GM20431 (cell line): ENCODE measurements at regions not wholly inside any gene's neighbourhood (a gene's known extent, or its start where the extent isn't known, plus 50 kb on each side); places are given as distances from the start of the nearest gene placed in this dataset.
"Not testable (repeated sequence)": the region's sequence is repeated elsewhere in the genome, so short reads cannot be mapped to it uniquely, and the experiment has no call there.

Experiments used
- in situ Hi-C: fragments of 300-500 bp; cut with MseI, MboI; formaldehyde crosslinking; loops from one replicate; pipeline ENCODE4 v1.15.0; 2020; ENCODE audit warnings: low sequenced_read_pairs; ENCODE audit not compliant: unreplicated experiment

GRCh38 chr5:158064334-158065123, 205.6 kb upstream of the CLINT1 start:
- in situ Hi-C loops, result no loop called here

- in situ Hi-C loops, result no loop called here
These were observed 204.1 kb upstream of the CLINT1 start for GRCh38 chr5:158063052-158063451.

- in situ Hi-C loops, result no loop called here
These were observed 202.5 kb upstream of the CLINT1 start for GRCh38 chr5:158061451-158061850.

GRCh38 chr5:158060212-158060611, 201.3 kb upstream of the CLINT1 start:
- in situ Hi-C loops, result no loop called here

- in situ Hi-C loops, result no loop called here
These were observed 199.5 kb upstream of the CLINT1 start for GRCh38 chr5:158058208-158059120.

GRCh38 chr5:158056130-158056825, 197.3 kb upstream of the CLINT1 start:
- in situ Hi-C loops, result no loop called here

- in situ Hi-C loops, result no loop called here
These were observed 196.2 kb upstream of the CLINT1 start for GRCh38 chr5:158055111-158055501.

- in situ Hi-C loops, result no loop called here
These were observed 195.5 kb upstream of the CLINT1 start for GRCh38 chr5:158054223-158055110.

- in situ Hi-C loops, result no loop called here
These were observed 192.1 kb upstream of the CLINT1 start for GRCh38 chr5:158051036-158051435.

GRCh38 chr5:158050421-158050820, 191.5 kb upstream of the CLINT1 start:
- in situ Hi-C loops, result no loop called here

- in situ Hi-C loops, result no loop called here
These were observed 190.5 kb upstream of the CLINT1 start for GRCh38 chr5:158049459-158049858.

- in situ Hi-C loops, result no loop called here
These were observed 186.8 kb upstream of the CLINT1 start for GRCh38 chr5:158045696-158046095.

- in situ Hi-C loops, result no loop called here
These were observed 181.0 kb upstream of the CLINT1 start for GRCh38 chr5:158039911-158040347.

GRCh38 chr5:158039441-158039840, 180.5 kb upstream of the CLINT1 start:
- in situ Hi-C loops, result no loop called here

GRCh38 chr5:158036983-158037595, 178.1 kb upstream of the CLINT1 start:
- in situ Hi-C loops, result not testable (repeated sequence)

GRCh38 chr5:158034586-158034985, 175.6 kb upstream of the CLINT1 start:
- in situ Hi-C loops, result not testable (repeated sequence)

GRCh38 chr5:158033724-158034123, 174.8 kb upstream of the CLINT1 start:
- in situ Hi-C loops, result no loop called here

- in situ Hi-C loops, result no loop called here
These were observed 174.1 kb upstream of the CLINT1 start for GRCh38 chr5:158033076-158033475.

- in situ Hi-C loops, result no loop called here
These were observed 173.3 kb upstream of the CLINT1 start for GRCh38 chr5:158032246-158032645.
